Endodermal cell (in vitro differentiated cells): ENCODE measurements at regions not wholly inside any gene's neighbourhood (a gene's known extent, or its start where the extent isn't known, plus 50 kb on each side); places are given as distances from the start of the nearest gene placed in this dataset.
"Not testable (repeated sequence)": the region's sequence is repeated elsewhere in the genome, so short reads cannot be mapped to it uniquely, and the experiment has no call there.

Source experiments
- DNase-seq: peaks from one replicate; pipeline ENCODE4 v3.0.0-alpha.2; 2017
- H3K27ac ChIP-seq: 2 replicates; pipeline ENCODE4 v1.5.1; 2013; ENCODE audit warnings: mild to moderate bottlenecking, low read depth, low read length, moderate library complexity
- H3K27me3 ChIP-seq: 2 replicates; pipeline ENCODE4 v1.6.1; 2013; ENCODE audit warnings: mild to moderate bottlenecking, low read length, moderate library complexity; ENCODE audit not compliant: insufficient read depth, control insufficient read depth, poor library complexity, severe bottlenecking
- H3K36me3 ChIP-seq: 2 replicates; pipeline ENCODE4 v1.7.0; 2013; ENCODE audit warnings: mild to moderate bottlenecking, low read length, moderate library complexity; ENCODE audit not compliant: control insufficient read depth, insufficient read depth
- H3K4me1 ChIP-seq: one replicate; pipeline ENCODE4 v1.7.0; 2013; ENCODE audit warnings: low read length; ENCODE audit not compliant: control insufficient read depth, insufficient read depth
- H3K4me3 ChIP-seq: 2 replicates; pipeline ENCODE4 v1.5.1; 2013; ENCODE audit warnings: mild to moderate bottlenecking, low read length, moderate library complexity
- H3K9ac ChIP-seq: 2 replicates; pipeline ENCODE4 v1.6.1; 2013; ENCODE audit warnings: mild to moderate bottlenecking, low read length, moderate library complexity; ENCODE audit not compliant: poor library complexity, severe bottlenecking; ENCODE audit errors: extremely low read depth
- H3K9me3 ChIP-seq: 2 replicates; pipeline ENCODE4 v1.6.1; 2013; ENCODE audit warnings: mild to moderate bottlenecking, low read length, moderate library complexity; ENCODE audit not compliant: control insufficient read depth
- H3K27ac Mint-ChIP-seq: 2 replicates; pipeline ENCODE4 v1.8.0; 2020; ENCODE audit warnings: mixed read lengths
- H3K27me3 Mint-ChIP-seq: 2 replicates; pipeline ENCODE4 v1.8.0; 2021; ENCODE audit warnings: mild to moderate bottlenecking, mixed read lengths; ENCODE audit not compliant: insufficient read depth
- H3K36me3 Mint-ChIP-seq: 2 replicates; pipeline ENCODE4 v1.8.0; 2020; ENCODE audit warnings: low read depth, mixed read lengths
- H3K4me1 Mint-ChIP-seq: 2 replicates; pipeline ENCODE4 v1.8.0; 2020; ENCODE audit warnings: mixed read lengths
- H3K4me3 Mint-ChIP-seq: 2 replicates; pipeline ENCODE4 v1.8.0; 2020; ENCODE audit warnings: mild to moderate bottlenecking, moderate library complexity, mixed read lengths
- H3K9me3 Mint-ChIP-seq: 2 replicates; pipeline ENCODE4 v1.8.0; 2020; ENCODE audit warnings: mild to moderate bottlenecking, mixed read lengths
- WGBS, 2 experiments: methylation state at CpG; one replicate each; pipeline versions ENCODE4 v1.1.5 to v1.1.7; 2013; ENCODE audit warnings: missing lambda C conversion rate in 2 of 2, mixed read lengths in 1 of 2; ENCODE audit not compliant: insufficient coverage in 1 of 2, insufficient read length in 1 of 2; 5-methylcytosine and 5-hydroxymethylcytosine counted together

GRCh38 chr17:30731210-30732132, 93.0 kb downstream of the CRLF3 start:
- H3K4me1 ChIP-seq, H3K27me3 ChIP-seq, H3K9me3 Mint-ChIP-seq, H3K9me3 ChIP-seq, H3K36me3 ChIP-seq, H3K27me3 Mint-ChIP-seq: not testable (repeated sequence)
- Mint-ChIP-seq H3K4me1 (peaks cover 14% of the 10 kb centered on the region), H3K27ac (peak overlapping the region; percentile 98), H3K36me3 (peaks cover 10% of the 10 kb centered on the region), H3K4me3 (peak overlapping the region; percentile 90)
- Histone ChIP-seq H3K9ac (peak overlapping the region; percentile 85), H3K4me3 (peak overlapping the region; percentile 77), H3K27ac (peak overlapping the region; percentile 93)
- WGBS, 2 experiments, result 1% methylated on average over 87 of the region's 87 CpGs; no CpG with 5 or more reads in 1 of the 2 experiments
- peak; percentile 95 for DNase-seq

GRCh38 chr17:30730837-30731209, 93.7 kb downstream of the CRLF3 start:
- H3K9me3 ChIP-seq, DNase-seq, H3K27me3 ChIP-seq, H3K4me1 ChIP-seq, H3K27me3 Mint-ChIP-seq, H3K9me3 Mint-ChIP-seq: not testable (repeated sequence)
- WGBS, 2 experiments, result 48 to 86% methylated on average over 7 to 17 of the region's 17 CpGs
- Histone ChIP-seq H3K27ac (peak overlapping the region; percentile 60), H3K4me3 (peak overlapping the region; percentile 60), H3K36me3 (peaks cover 12% of the 10 kb centered on the region), H3K9ac (peak overlapping the region; percentile 34)
- Mint-ChIP-seq H3K4me1 (peaks cover 14% of the 10 kb centered on the region), H3K27ac (peak overlapping the region; percentile 87), H3K36me3 (peaks cover 10% of the 10 kb centered on the region), H3K4me3 (peak overlapping the region; percentile 90)

- H3K4me3 Mint-ChIP-seq, result peak overlapping the region; percentile 90
- not testable (repeated sequence) for H3K36me3 Mint-ChIP-seq, H3K9ac ChIP-seq, H3K9me3 ChIP-seq, H3K27ac ChIP-seq, H3K4me3 ChIP-seq, H3K27me3 Mint-ChIP-seq, H3K9me3 Mint-ChIP-seq, H3K36me3 ChIP-seq, H3K4me1 ChIP-seq, H3K27me3 ChIP-seq
- 95 to 98% methylated on average over 8 of the region's 8 CpGs for WGBS, 2 experiments
- H3K4me1 Mint-ChIP-seq, result peaks cover 11% of the 10 kb centered on the region
- peak overlapping the region; percentile 61 for H3K27ac Mint-ChIP-seq
- peak; percentile 54 for DNase-seq
Measured at GRCh38 chr17:30730171-30730836, 94.2 kb downstream of the CRLF3 start.

- DNase-seq, result peak; percentile 56
Measured at GRCh38 chr17:30729471-30730170, 94.9 kb downstream of the CRLF3 start.

GRCh38 chr17:30727517-30727916, 97.0 kb downstream of the CRLF3 start:
- H3K27me3 Mint-ChIP-seq, H3K9me3 ChIP-seq, H3K27ac ChIP-seq, H3K4me1 ChIP-seq, H3K4me1 Mint-ChIP-seq, H3K4me3 ChIP-seq, H3K9ac ChIP-seq, H3K36me3 ChIP-seq, H3K27me3 ChIP-seq, H3K9me3 Mint-ChIP-seq, H3K27ac Mint-ChIP-seq, H3K4me3 Mint-ChIP-seq: not testable (repeated sequence)
- peaks cover 14% of the 10 kb centered on the region for H3K36me3 Mint-ChIP-seq
- 92 to 94% methylated on average over 2 to 8 of the region's 8 CpGs for WGBS, 2 experiments
- peak; percentile 30 for DNase-seq

More at GRCh38 chr17:30729471-30730170, 94.9 kb downstream of the CRLF3 start:
- H3K36me3 ChIP-seq, H3K9me3 Mint-ChIP-seq, H3K4me1 ChIP-seq, H3K27ac ChIP-seq, H3K4me1 Mint-ChIP-seq, H3K9me3 ChIP-seq, H3K4me3 ChIP-seq, H3K27me3 Mint-ChIP-seq, H3K27me3 ChIP-seq, H3K36me3 Mint-ChIP-seq, H3K9ac ChIP-seq: not testable (repeated sequence)
- 79 to 86% methylated on average over 11 to 14 of the region's 14 CpGs for WGBS, 2 experiments
- Mint-ChIP-seq H3K4me3 (peak overlapping the region; percentile 0), H3K27ac (peak overlapping the region; percentile 18)

- not testable (repeated sequence) for H3K27ac Mint-ChIP-seq, H3K9ac ChIP-seq, H3K4me1 ChIP-seq, H3K27ac ChIP-seq, H3K9me3 Mint-ChIP-seq, H3K9me3 ChIP-seq, H3K4me3 Mint-ChIP-seq, H3K4me1 Mint-ChIP-seq, H3K27me3 Mint-ChIP-seq, H3K36me3 ChIP-seq, H3K4me3 ChIP-seq, H3K27me3 ChIP-seq
- whole genome bisulfite sequencing, 2 experiments, result 94 to 98% methylated on average over 9 to 12 of the region's 12 CpGs
- peak; percentile 13 for DNase-seq
- H3K36me3 Mint-ChIP-seq, result peaks cover 14% of the 10 kb centered on the region
Measured at GRCh38 chr17:30726734-30727133, 97.8 kb downstream of the CRLF3 start.
